ENCODE measurements at regions not wholly inside any gene's neighbourhood (a gene's known extent, or its start where the extent isn't known, plus 50 kb on each side); places are given as distances from the start of the nearest gene placed in this dataset.

- H4K20me1 ChIP-seq (replicated peaks in 1 of 2; ENCODE audit: control insufficient read depth in 1 of 2, insufficient read depth in 2 of 2, low read length in 2 of 2) = no peaks in the 10 kb centered on the region
- no peak overlapping the region for H3K14ac ChIP-seq (ENCODE audit: insufficient read length)
- no peak for FAIRE-seq
- H3K56ac ChIP-seq (replicated peaks; ENCODE audit: insufficient read length, low read depth, low read length) = no peak overlapping the region
- H2BK20ac ChIP-seq (ENCODE audit: low read length) = no peak overlapping the region
- H3K36me3 ChIP-seq (ENCODE audit: control insufficient read depth in 2 of 4, insufficient read depth in 4 of 4, low read length in 3 of 4) = no peaks in the 10 kb centered on the region
- no peaks in the 10 kb centered on the region for H3K9me3 ChIP-seq (ENCODE audit: insufficient read depth in 2 of 2, low read depth in 1 of 2, low read length in 1 of 2)
- H4K91ac ChIP-seq (replicated peaks; ENCODE audit: insufficient read length, low read length) = no peak overlapping the region
- DNase-seq (ENCODE audit: low read depth in 1 of 2, low spot score in 2 of 2) = no peak
- H3K23ac ChIP-seq (ENCODE audit: insufficient read length) = no peak overlapping the region
- no peak overlapping the region for H3K4me3 ChIP-seq (ENCODE audit: extremely low read depth in 1 of 4, insufficient read depth in 2 of 4, low read depth in 3 of 4, low read length in 4 of 4)
- H3K18ac ChIP-seq (ENCODE audit: extremely low read depth, low read length) = no peak overlapping the region
- CTCF ChIA-PET (ENCODE audit: partially characterized antibody) = interaction anchor here (0.6 to 1.7 kb wide), 5 partner anchors 114 to 133 kb away, joined by 3 to 6 read pairs (median 3); no protein-coding TSS in a partner anchor
- H3K4me2 ChIP-seq (ENCODE audit: insufficient read depth in 1 of 2, low read depth in 2 of 2, low read length in 2 of 2) = no peak overlapping the region
- H3K79me2 ChIP-seq (ENCODE audit: control insufficient read depth in 1 of 2, insufficient read depth in 2 of 2, low read length in 2 of 2) = no peaks in the 10 kb centered on the region
- H2BK5ac ChIP-seq (ENCODE audit: low read depth, low read length) = no peak overlapping the region
- WGBS, 2 experiments (ENCODE audit: extremely low coverage in 1 of 2, insufficient coverage in 1 of 2, insufficient read length in 1 of 2, insufficient replicate concordance in 2 of 2, low coverage in 1 of 2, low lambda C conversion rate in 2 of 2, missing lambda C conversion rate in 1 of 2) = 89% methylated on average over 12 of the region's 12 CpGs; no CpG with 5 or more reads in 1 of the 2 experiments
- no peak overlapping the region for H3K27ac ChIP-seq (ENCODE audit: low read depth, low read length)
- no peak overlapping the region for H3K4ac ChIP-seq (replicated peaks; ENCODE audit: insufficient read length, low read depth, low read length)
- H2BK120ac ChIP-seq (replicated peaks; ENCODE audit: low read depth, low read length) = no peak overlapping the region
- H2AFZ ChIP-seq (ENCODE audit: low read length) = no peak overlapping the region
- H3K4me1 ChIP-seq (replicated peaks in 1 of 4; ENCODE audit: control insufficient read depth in 3 of 4, insufficient read depth in 4 of 4, low read length in 3 of 4) = no peaks in the 10 kb centered on the region; a peak in 1 of 7 replicates
- no peak overlapping the region for H2AK5ac ChIP-seq (ENCODE audit: low read depth, low read length)
- POLR2A ChIA-PET (ENCODE audit: partially characterized antibody) = interaction anchor here (1.3 kb wide), 1 partner anchor 100 kb away, joined by 3 read pairs; no protein-coding TSS in a partner anchor
- H3K9ac ChIP-seq (replicated peaks in 1 of 4; ENCODE audit: extremely low read depth in 1 of 4, low read depth in 3 of 4, low read length in 3 of 4) = no peak overlapping the region
- H4K5ac ChIP-seq (ENCODE audit: insufficient read length, low read depth, low read length) = no peak overlapping the region
- no peaks in the 10 kb centered on the region for H3K27me3 ChIP-seq (replicated peaks in 1 of 4; ENCODE audit: control insufficient read depth in 3 of 4, extremely low read depth in 1 of 4, insufficient read depth in 3 of 4, low read length in 3 of 4)
- H3K79me1 ChIP-seq (ENCODE audit: low read depth, low read length) = no peaks in the 10 kb centered on the region
- no peak overlapping the region for H2BK15ac ChIP-seq (ENCODE audit: low read length)
- no peak overlapping the region for H2BK12ac ChIP-seq (ENCODE audit: low read depth, low read length)
- H4K8ac ChIP-seq (ENCODE audit: extremely low read depth, insufficient read depth, low read length) = no peak overlapping the region; the same call in 1 of the 2 replicates
- no peaks in the 10 kb centered on the region; the same call in 1 of the 2 replicates for H3K23me2 ChIP-seq (ENCODE audit: low read depth, low read length)
- TF ChIP-seq TEAD4 (IDR thresholded peaks at IDR 0.05; ENCODE audit: low read depth, low read length) (no peak), ZNF274 (IDR thresholded peaks at IDR 0.05; ENCODE audit: borderline replicate concordance, extremely low read depth, low read length) (no peak), CREB1 (IDR thresholded peaks at IDR 0.05) (no peak), YY1 (IDR thresholded peaks at IDR 0.05; ENCODE audit: low read depth, low read length) (no peak), SP4 (IDR thresholded peaks at IDR 0.05; ENCODE audit: low read length) (no peak), RAD21 (IDR thresholded peaks at IDR 0.05 in 1 of 2, conservative IDR thresholded peaks at IDR 0.05 in 1 of 2; ENCODE audit: low read depth in 2 of 2, low read length in 2 of 2) (no peak), KDM1A (IDR thresholded peaks at IDR 0.05; ENCODE audit: borderline replicate concordance, low read length) (no peak), GTF2F1 (IDR thresholded peaks at IDR 0.05; ENCODE audit: borderline replicate concordance, low read depth, low read length) (no peak), BACH1 (IDR thresholded peaks at IDR 0.05; ENCODE audit: low read length) (no peak), CBX8 (IDR thresholded peaks at IDR 0.05; ENCODE audit: borderline replicate concordance, low read depth, low read length) (no peak), CBX5 (IDR thresholded peaks at IDR 0.05; ENCODE audit: low read depth, low read length) (no peak), JUND (IDR thresholded peaks at IDR 0.05; ENCODE audit: low read length) (no peak)
- TF ChIP-seq, protein P1, sequence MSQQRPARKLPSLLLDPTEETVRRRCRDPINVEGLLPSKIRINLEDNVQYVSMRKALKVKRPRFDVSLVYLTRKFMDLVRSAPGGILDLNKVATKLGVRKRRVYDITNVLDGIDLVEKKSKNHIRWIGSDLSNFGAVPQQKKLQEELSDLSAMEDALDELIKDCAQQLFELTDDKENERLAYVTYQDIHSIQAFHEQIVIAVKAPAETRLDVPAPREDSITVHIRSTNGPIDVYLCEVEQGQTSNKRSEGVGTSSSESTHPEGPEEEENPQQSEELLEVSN (IDR thresholded peaks at IDR 0.05) = no peak
Measured at GRCh38 chr7:26497801-26498596, 206.3 kb downstream of the SNX10 start.
